ENCODE measurements at regions not wholly inside any gene's neighbourhood (a gene's known extent, or its start where the extent isn't known, plus 50 kb on each side); places are given as distances from the start of the nearest gene placed in this dataset.
A peak's percentile ranks its signal among the peaks of the same experiment; 100 is the strongest.

GRCh38 chr13:111658145-111659100, 338.0 kb downstream of the TEX29 start:
- DNase-seq (ENCODE audit: low spot score) (peak; percentile 56), ATAC-seq (peak; percentile 96)
- H3K4me3 Mint-ChIP-seq: no peak overlapping the region; the same call in 1 of the 2 replicates
- ChIA-PET CTCF (interaction anchor here (1.0 to 1.9 kb wide), 3 partner anchors 28 to 184 kb away, joined by 4 to 10 read pairs (median 4); no protein-coding TSS in a partner anchor), POLR2A (no interaction called here)
- TF ChIP-seq ZBTB43 (CRISPR knock-in tag; IDR thresholded peaks at IDR 0.05) (no peak), NR1H2 (CRISPR knock-in tag; IDR thresholded peaks at IDR 0.05) (no peak), MAX (CRISPR knock-in tag; IDR thresholded peaks at IDR 0.05) (no peak), JAZF1 (CRISPR knock-in tag; IDR thresholded peaks at IDR 0.05) (no peak), ESRRA (CRISPR knock-in tag; IDR thresholded peaks at IDR 0.05; ENCODE audit: borderline replicate concordance) (no peak), TEAD1 (CRISPR knock-in tag; IDR thresholded peaks at IDR 0.05) (no peak)
- peaks cover 17% of the 10 kb centered on the region for H3K4me1 Mint-ChIP-seq
- no peaks in the 10 kb centered on the region; the same call in 1 of the 2 replicates for H3K9me3 Mint-ChIP-seq
- H3K27ac Mint-ChIP-seq: peak overlapping the region; percentile 29; the same call in 1 of the 2 replicates
- H3K27me3 Mint-ChIP-seq (ENCODE audit: low read depth): peaks cover 2% of the 10 kb centered on the region; the same call in 1 of the 2 replicates
- no peaks in the 10 kb centered on the region for H3K36me3 Mint-ChIP-seq

- Mint-ChIP-seq H3K4me1 (peaks cover 17% of the 10 kb centered on the region), H3K36me3 (no peaks in the 10 kb centered on the region), H3K27ac (no peak overlapping the region), H3K27me3 (ENCODE audit: low read depth) (peaks cover 2% of the 10 kb centered on the region; the same call in 1 of the 2 replicates), H3K9me3 (no peaks in the 10 kb centered on the region; the same call in 1 of the 2 replicates), H3K4me3 (no peak overlapping the region)
- ChIA-PET POLR2A (no interaction called here), CTCF (interaction anchor here (1.2 to 1.9 kb wide), 2 partner anchors 154 to 185 kb away, joined by 4 to 10 read pairs; no protein-coding TSS in a partner anchor)
- DNase-seq (ENCODE audit: low spot score) (no peak), ATAC-seq (no peak)
- TF ChIP-seq ZBTB21 (CRISPR knock-in tag; IDR thresholded peaks at IDR 0.05; ENCODE audit: borderline replicate concordance) (no peak), OVOL2 (CRISPR knock-in tag; IDR thresholded peaks at IDR 0.05; ENCODE audit: borderline replicate concordance) (no peak)
Measured at GRCh38 chr13:111659219-111659775, 338.9 kb downstream of the TEX29 start.

GRCh38 chr13:111659842-111660241, 339.4 kb downstream of the TEX29 start:
- H3K27ac Mint-ChIP-seq: no peak overlapping the region
- DNase-seq (ENCODE audit: low spot score) (no peak), ATAC-seq (no peak)
- CTCF ChIA-PET: interaction anchor here (1.9 kb wide), 1 partner anchor 155 kb away, joined by 10 read pairs; no protein-coding TSS in a partner anchor
- POLR2A ChIA-PET: no interaction called here
- H3K27me3 Mint-ChIP-seq (ENCODE audit: low read depth): peaks cover 2% of the 10 kb centered on the region; the same call in 1 of the 2 replicates
- H3K9me3 Mint-ChIP-seq: no peaks in the 10 kb centered on the region; the same call in 1 of the 2 replicates
- no peaks in the 10 kb centered on the region for H3K36me3 Mint-ChIP-seq
- H3K4me3 Mint-ChIP-seq: no peak overlapping the region
- TF ChIP-seq ZNF263 (CRISPR knock-in tag; IDR thresholded peaks at IDR 0.05; ENCODE audit: low read depth): no peak
- TF ChIP-seq EMX1 (CRISPR knock-in tag; IDR thresholded peaks at IDR 0.05): no peak
- TF ChIP-seq SMAD3 (CRISPR knock-in tag; IDR thresholded peaks at IDR 0.05; ENCODE audit: borderline replicate concordance): no peak
- no peak for TF ChIP-seq KAT7 (CRISPR knock-in tag; IDR thresholded peaks at IDR 0.05; ENCODE audit: borderline replicate concordance)
- no peak for TF ChIP-seq ZNF532 (CRISPR knock-in tag; IDR thresholded peaks at IDR 0.05; ENCODE audit: borderline replicate concordance)
- no peak for TF ChIP-seq ELF4 (CRISPR knock-in tag; IDR thresholded peaks at IDR 0.05; ENCODE audit: low read depth)
- no peak for TF ChIP-seq ZBTB43 (CRISPR knock-in tag; IDR thresholded peaks at IDR 0.05)
- no peak for TF ChIP-seq ZMAT4 (CRISPR knock-in tag; IDR thresholded peaks at IDR 0.05)
- no peak for TF ChIP-seq MLX (CRISPR knock-in tag; IDR thresholded peaks at IDR 0.05)
- TF ChIP-seq JUN (CRISPR knock-in tag; IDR thresholded peaks at IDR 0.05): no peak
- TF ChIP-seq OVOL2 (CRISPR knock-in tag; IDR thresholded peaks at IDR 0.05; ENCODE audit: borderline replicate concordance): no peak
- peaks cover 17% of the 10 kb centered on the region for H3K4me1 Mint-ChIP-seq

Data from WTC11 (cell line).